PFSK-1 (cell line): ENCODE measurements at regions not wholly inside any gene's neighbourhood (a gene's known extent, or its start where the extent isn't known, plus 50 kb on each side); places are given as distances from the start of the nearest gene placed in this dataset.

Source experiments
- FOXP2 ChIP-seq: optimal IDR thresholded peaks from 2 replicates; pipeline ENCODE3; 2011; ENCODE audit warnings: borderline replicate concordance, control low read depth, inconsistent platforms; ENCODE audit not compliant: insufficient read depth; ENCODE audit errors: extremely low read length, extremely low read depth
- POLR2AphosphoS5 ChIP-seq: IDR thresholded peaks from 2 replicates; pipeline ENCODE4 v1.6.1; 2012; ENCODE audit warnings: low read depth, mild to moderate bottlenecking, control low read depth, low read length, moderate library complexity
- REST ChIP-seq, 2 experiments: IDR thresholded peaks; 2 replicates each; pipeline versions ENCODE4 v1.6.1 to v1.8.0; 2011 to 2012; ENCODE audit warnings: low read depth in 2 of 2, low read length in 2 of 2, control low read depth in 1 of 2, inconsistent platforms in 1 of 2, mild to moderate bottlenecking in 1 of 2, moderate library complexity in 1 of 2; ENCODE audit not compliant: insufficient read depth in 1 of 2
- SIN3A ChIP-seq: IDR thresholded peaks from 2 replicates; pipeline ENCODE4 v1.6.1; 2012; ENCODE audit warnings: mild to moderate bottlenecking, low read length, moderate library complexity, borderline replicate concordance; ENCODE audit not compliant: insufficient read depth
- TAF1 ChIP-seq: IDR thresholded peaks from 2 replicates; pipeline ENCODE4 v1.6.1; 2012; ENCODE audit warnings: low read length, control low read depth, borderline replicate concordance; ENCODE audit not compliant: insufficient read depth

GRCh38 chr11:70541176-70541575, 142.8 kb downstream of the CTTN start:
- TF ChIP-seq POLR2AphosphoS5: no peak
- no peak for TF ChIP-seq SIN3A
- no peak for TF ChIP-seq TAF1
- no peak for TF ChIP-seq FOXP2
- TF ChIP-seq REST (IDR thresholded peaks at IDR 0.05; ENCODE audit: insufficient read depth in 1 of 2, low read depth in 2 of 2, low read length in 2 of 2): no peak

GRCh38 chr11:70541699-70542098, 143.4 kb downstream of the CTTN start:
- TF ChIP-seq SIN3A: no peak
- no peak for TF ChIP-seq TAF1
- no peak for TF ChIP-seq REST (IDR thresholded peaks at IDR 0.05; ENCODE audit: insufficient read depth in 1 of 2, low read depth in 2 of 2, low read length in 2 of 2)
- TF ChIP-seq POLR2AphosphoS5: no peak
- no peak for TF ChIP-seq FOXP2

GRCh38 chr11:70542406-70542805, 144.1 kb downstream of the CTTN start:
- no peak for TF ChIP-seq FOXP2
- no peak for TF ChIP-seq POLR2AphosphoS5
- TF ChIP-seq SIN3A: no peak
- no peak for TF ChIP-seq REST (IDR thresholded peaks at IDR 0.05; ENCODE audit: insufficient read depth in 1 of 2, low read depth in 2 of 2, low read length in 2 of 2)
- TF ChIP-seq TAF1: no peak

- no peak for TF ChIP-seq POLR2AphosphoS5
- TF ChIP-seq SIN3A: no peak
- no peak for TF ChIP-seq TAF1
- no peak for TF ChIP-seq FOXP2
- no peak for TF ChIP-seq REST (IDR thresholded peaks at IDR 0.05; ENCODE audit: insufficient read depth in 1 of 2, low read depth in 2 of 2, low read length in 2 of 2)
Observed at GRCh38 chr11:70542811-70543210, 144.5 kb downstream of the CTTN start.

GRCh38 chr11:70543611-70544010, 145.3 kb downstream of the CTTN start:
- no peak for TF ChIP-seq REST (IDR thresholded peaks at IDR 0.05; ENCODE audit: insufficient read depth in 1 of 2, low read depth in 2 of 2, low read length in 2 of 2)
- TF ChIP-seq SIN3A: no peak
- TF ChIP-seq FOXP2: no peak
- TF ChIP-seq POLR2AphosphoS5: no peak
- TF ChIP-seq TAF1: no peak
